GM12878 (cell line): ENCODE measurements at regions not wholly inside any gene's neighbourhood (a gene's known extent, or its start where the extent isn't known, plus 50 kb on each side); places are given as distances from the start of the nearest gene placed in this dataset.

Experiments
- CTCF ChIP-seq, 3 experiments: IDR thresholded peaks in 2 of 3; conservative IDR thresholded peaks in 1 of 3; 2 replicates each; pipeline ENCODE4 v1.5.1; 2011; ENCODE audit warnings: low read depth in 3 of 3, low read length in 3 of 3, mild to moderate bottlenecking in 3 of 3, control low read depth in 2 of 3, moderate library complexity in 2 of 3, inconsistent platforms in 1 of 3, mixed read lengths in 1 of 3; ENCODE audit not compliant: control insufficient read depth in 2 of 3, insufficient read depth in 1 of 3; ENCODE audit errors: extremely low read depth in 1 of 3
- MEF2B ChIP-seq: fragments of 450-650 bp; IDR thresholded peaks from 2 replicates; pipeline ENCODE4 v1.6.1; 2018; ENCODE audit warnings: mild to moderate bottlenecking, moderate library complexity; ENCODE audit not compliant: partially characterized antibody, poor library complexity, severe bottlenecking
- NFYA ChIP-seq: IDR thresholded peaks from 2 replicates; pipeline ENCODE4 v1.6.1; 2011; ENCODE audit warnings: low read depth, mild to moderate bottlenecking, low read length, improper control_type of control experiment, borderline replicate concordance

GRCh38 chr2:147681093-147681492 is 163.7 kb upstream of the ACVR2A start:
- no peak for TF ChIP-seq MEF2B
- TF ChIP-seq CTCF (IDR thresholded peaks at IDR 0.05 in 2 of 3, conservative IDR thresholded peaks at IDR 0.05 in 1 of 3; ENCODE audit: control insufficient read depth in 2 of 3, extremely low read depth in 1 of 3, insufficient read depth in 1 of 3, low read depth in 3 of 3, low read length in 3 of 3) = no peak
- no peak for TF ChIP-seq NFYA
